KBM-7 (cell line): ENCODE measurements at regions not wholly inside any gene's neighbourhood (a gene's known extent, or its start where the extent isn't known, plus 50 kb on each side); places are given as distances from the start of the nearest gene placed in this dataset.

Experiments
- DNase-seq: peaks from one replicate; pipeline ENCODE4 v3.0.0-alpha.2; 2015
- in situ Hi-C: fragments of 300-500 bp; cut with MboI; formaldehyde crosslinking; loops from 2 replicates; pipeline ENCODE4 v1.14.3; 2020; ENCODE audit warnings: low sequenced_read_pairs, low pct_unique_long_range_greater_than_20kb, mixed read lengths

GRCh38 chr7:114755856-114756255, 166.0 kb upstream of the MDFIC start:
- no peak for DNase-seq
- in situ Hi-C loops: no loop called here

GRCh38 chr7:114758661-114759227, 163.2 kb upstream of the MDFIC start:
- in situ Hi-C loops: no loop called here
- DNase-seq: no peak

- DNase-seq: no peak
- in situ Hi-C loops: no loop called here
Measured at GRCh38 chr7:114759347-114760062, 162.4 kb upstream of the MDFIC start.

GRCh38 chr7:114760477-114760876, 161.4 kb upstream of the MDFIC start:
- no peak for DNase-seq
- in situ Hi-C loops: no loop called here

GRCh38 chr7:114761973-114762372, 159.9 kb upstream of the MDFIC start:
- in situ Hi-C loops: no loop called here
- DNase-seq: no peak

- no peak for DNase-seq
- in situ Hi-C loops: no loop called here
Measured at GRCh38 chr7:114765331-114766040, 156.4 kb upstream of the MDFIC start.

GRCh38 chr7:114766041-114766356, 155.9 kb upstream of the MDFIC start:
- in situ Hi-C loops: no loop called here
- no peak for DNase-seq

GRCh38 chr7:114777288-114777687, 144.6 kb upstream of the MDFIC start:
- no peak for DNase-seq
- in situ Hi-C loops: no loop called here

GRCh38 chr7:114783508-114783907, 138.4 kb upstream of the MDFIC start:
- in situ Hi-C loops: no loop called here
- no peak for DNase-seq

- in situ Hi-C loops: no loop called here
- no peak for DNase-seq
Measured at GRCh38 chr7:114784177-114784576, 137.7 kb upstream of the MDFIC start.

GRCh38 chr7:114784746-114785145, 137.1 kb upstream of the MDFIC start:
- no peak for DNase-seq
- in situ Hi-C loops: no loop called here

- in situ Hi-C loops: no loop called here
- DNase-seq: no peak
Measured at GRCh38 chr7:114785496-114785895, 136.4 kb upstream of the MDFIC start.

GRCh38 chr7:114786455-114786854, 135.4 kb upstream of the MDFIC start:
- in situ Hi-C loops: no loop called here
- no peak for DNase-seq

GRCh38 chr7:114787556-114787955, 134.3 kb upstream of the MDFIC start:
- in situ Hi-C loops: no loop called here
- DNase-seq: no peak

GRCh38 chr7:114788706-114789105, 133.2 kb upstream of the MDFIC start:
- DNase-seq: no peak
- in situ Hi-C loops: no loop called here

- in situ Hi-C loops: no loop called here
- DNase-seq: no peak
Measured at GRCh38 chr7:114789161-114789560, 132.7 kb upstream of the MDFIC start.

GRCh38 chr7:114789871-114790311, 132.0 kb upstream of the MDFIC start:
- DNase-seq: no peak
- in situ Hi-C loops: no loop called here

- in situ Hi-C loops: no loop called here
- no peak for DNase-seq
Measured at GRCh38 chr7:114790521-114790920, 131.4 kb upstream of the MDFIC start.

GRCh38 chr7:114791771-114792170, 130.1 kb upstream of the MDFIC start:
- DNase-seq: no peak
- in situ Hi-C loops: no loop called here

GRCh38 chr7:114793155-114793845, 128.6 kb upstream of the MDFIC start:
- in situ Hi-C loops: no loop called here
- DNase-seq: no peak
